DMS79 (cell line): ENCODE measurements at regions not wholly inside any gene's neighbourhood (a gene's known extent, or its start where the extent isn't known, plus 50 kb on each side); places are given as distances from the start of the nearest gene placed in this dataset.
"Not testable (repeated sequence)": the region's sequence is repeated elsewhere in the genome, so short reads cannot be mapped to it uniquely, and the experiment has no call there.

Experiments
- DNase-seq: peaks from one replicate; lab custom pipeline; 2025; lab: John Stamatoyannopoulos, UW

DNA sequence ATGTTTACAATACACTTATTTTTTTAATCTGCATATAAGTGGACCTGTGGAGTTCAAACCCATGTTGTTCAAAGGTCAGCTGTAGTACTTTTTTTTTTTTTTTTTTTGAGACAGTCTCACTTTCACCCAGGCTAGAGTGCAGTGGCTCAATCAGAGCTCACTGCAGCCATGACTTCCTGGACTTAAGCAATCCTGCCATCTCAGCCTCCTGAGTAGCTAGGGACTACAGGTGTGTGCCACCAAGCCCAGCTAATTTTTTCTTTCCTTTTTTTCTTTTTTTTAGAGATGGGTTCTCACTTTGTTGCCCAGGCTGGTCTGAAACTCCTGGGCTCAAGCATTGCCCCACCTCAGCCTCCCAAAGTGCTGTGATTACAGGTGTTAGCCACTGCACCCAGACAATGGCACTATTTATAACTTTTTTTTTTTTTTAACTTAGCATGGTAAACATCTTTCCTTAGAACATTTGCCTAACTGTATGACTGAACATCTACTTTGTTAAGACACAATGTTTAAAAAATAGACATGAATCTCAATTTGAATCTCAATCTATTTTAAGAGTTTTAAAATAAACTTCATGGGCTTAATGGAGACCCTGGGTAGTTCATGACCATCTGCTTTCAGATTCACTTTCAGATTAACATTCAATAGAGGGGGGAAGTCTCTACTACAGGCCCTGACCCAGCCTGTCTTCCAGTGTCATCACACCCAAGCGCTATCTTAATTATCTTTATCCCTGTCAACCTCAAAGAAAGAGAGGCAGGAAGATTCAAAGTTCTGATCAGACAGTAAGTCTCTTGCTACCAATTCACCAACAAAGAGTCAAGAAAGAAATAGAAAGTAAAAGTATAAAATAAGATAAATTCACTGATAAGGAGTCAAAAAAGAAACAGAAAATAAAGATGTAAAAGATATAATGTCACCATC lies 97.7 kb upstream of the DOCK9 start:
- no peak for DNase-seq

DNA sequence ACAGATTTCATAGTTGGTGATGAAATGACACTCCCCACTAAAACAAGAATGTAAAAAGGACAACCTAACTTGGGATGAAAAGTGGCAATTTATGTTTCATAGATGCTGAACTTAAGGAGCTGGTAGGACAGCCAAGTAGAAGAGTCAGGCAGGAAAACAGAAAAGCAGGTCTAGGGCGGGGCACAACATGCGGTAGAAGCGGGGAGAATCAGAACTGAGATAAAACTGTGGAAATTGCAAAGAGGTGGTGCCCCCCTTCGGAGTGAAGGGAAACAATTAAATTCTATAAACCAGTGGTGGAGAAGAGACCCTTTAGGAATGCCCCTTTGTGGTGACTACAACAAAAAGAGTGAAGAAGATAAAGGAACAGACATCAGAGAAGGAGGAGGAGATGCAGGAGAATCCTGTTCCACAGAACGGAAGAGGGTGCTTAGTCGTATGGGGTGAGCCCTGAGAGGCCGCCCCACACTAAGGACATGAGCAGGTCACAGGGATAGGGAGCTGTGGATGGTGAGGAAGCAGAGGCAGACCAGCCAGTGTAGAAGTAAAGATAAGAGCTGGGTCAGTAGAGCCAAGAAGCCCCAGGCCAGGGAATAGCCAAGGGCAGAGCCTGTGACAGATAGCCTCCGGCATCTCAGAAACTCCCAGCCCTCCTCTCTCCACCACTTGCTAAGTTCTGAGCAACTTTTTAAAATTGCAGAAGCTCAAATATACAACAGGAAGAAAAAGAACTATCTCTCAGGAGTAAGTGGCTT lies 100.3 kb upstream of the DOCK9 start:
- DNase-seq = no peak

DNA sequence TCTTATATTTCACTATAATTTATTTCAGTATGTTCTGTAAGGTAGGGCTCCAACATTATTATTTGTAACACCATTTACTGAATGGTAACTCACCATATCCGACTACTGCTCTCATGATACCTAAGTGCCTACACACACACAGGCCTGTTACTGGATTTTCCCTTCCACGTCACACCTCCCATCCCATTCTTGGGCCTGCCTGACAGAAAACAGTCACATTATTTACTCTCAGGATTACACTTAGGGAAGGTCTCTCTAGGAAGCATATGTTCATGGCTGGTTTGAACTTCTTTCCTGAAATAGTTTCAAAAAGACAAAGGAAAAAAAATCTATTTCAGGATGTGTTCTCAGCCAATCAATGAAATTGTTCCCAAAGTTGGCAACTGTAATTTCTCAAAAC lies 102.3 kb upstream of the DOCK9 start:
- no peak for DNase-seq

DNA sequence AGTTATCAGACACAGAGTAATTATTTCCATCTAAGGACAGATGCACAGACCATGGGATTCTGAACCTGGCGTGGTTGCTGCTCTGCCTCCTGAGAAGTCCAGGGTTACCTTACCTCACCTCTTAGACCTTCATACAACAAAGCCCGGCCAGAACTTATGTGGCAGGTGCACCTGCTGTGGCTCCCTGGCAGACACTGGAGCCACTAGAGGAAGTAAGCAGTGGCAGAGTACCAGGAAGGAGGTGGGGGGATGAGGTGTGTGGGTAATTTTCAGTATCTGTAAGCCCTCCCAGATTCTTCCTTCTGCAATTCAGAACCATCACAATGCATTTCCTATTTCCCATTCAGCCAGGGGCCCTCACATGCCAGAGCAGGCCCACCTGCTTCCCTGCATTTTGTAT lies 106.1 kb upstream of the DOCK9 start:
- peak; percentile 38 for DNase-seq

DNA sequence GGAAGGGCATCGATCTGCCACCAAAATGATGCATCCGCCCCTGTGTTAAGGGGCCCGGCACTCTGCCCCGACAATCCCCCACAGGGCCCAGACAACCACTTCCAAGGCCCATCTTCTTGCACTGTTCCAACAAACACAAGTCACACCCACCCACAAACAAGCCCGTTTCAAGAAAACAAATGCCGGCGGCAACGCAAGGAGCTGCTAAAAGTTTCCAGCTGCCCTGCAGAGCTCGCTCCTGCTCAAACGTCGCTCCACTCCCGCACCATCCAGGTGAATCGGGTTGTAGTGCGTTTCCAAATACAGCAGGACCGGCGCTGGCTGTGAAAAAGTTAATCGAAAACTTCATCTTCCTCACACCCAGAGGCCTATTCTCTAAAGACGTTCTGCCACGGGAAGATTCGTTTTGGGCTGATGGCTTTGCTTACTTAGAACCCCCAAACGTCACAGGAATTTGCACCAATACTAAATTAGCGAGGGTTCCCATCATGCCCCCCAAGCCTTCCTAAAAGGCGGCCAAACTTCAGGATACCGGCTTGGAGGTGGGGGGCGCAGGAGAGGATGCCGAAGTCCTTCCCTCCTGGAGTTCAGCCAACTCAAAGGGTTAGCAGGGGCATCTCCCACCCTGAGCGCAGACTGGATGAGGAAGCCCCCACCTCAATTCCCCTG lies 107.4 kb upstream of the DOCK9 start:
- DNase-seq = no peak

DNA sequence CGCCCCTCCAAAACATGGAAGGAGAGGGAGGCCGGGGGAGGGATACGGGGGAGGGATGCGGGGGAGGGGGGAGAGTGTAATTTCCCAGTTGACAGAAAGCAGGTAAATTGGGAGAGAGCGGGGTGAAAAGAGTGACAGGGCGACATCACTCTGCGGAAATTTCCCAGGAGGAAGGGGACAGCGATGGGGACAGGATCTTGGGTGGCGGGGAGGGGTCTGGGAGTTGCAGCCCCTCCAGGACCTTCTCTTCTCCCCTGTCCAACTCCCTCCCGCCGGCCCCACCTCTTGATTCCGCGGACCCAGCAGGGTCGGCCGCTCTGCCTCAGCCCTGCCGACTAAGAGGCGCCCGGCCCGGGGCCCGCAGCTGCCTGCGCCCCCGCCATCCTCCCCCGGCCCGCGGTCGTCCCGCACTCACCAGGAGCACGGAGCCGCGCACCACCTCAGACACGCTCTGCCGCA lies 108.0 kb upstream of the DOCK9 start:
- DNase-seq = no peak

DNA sequence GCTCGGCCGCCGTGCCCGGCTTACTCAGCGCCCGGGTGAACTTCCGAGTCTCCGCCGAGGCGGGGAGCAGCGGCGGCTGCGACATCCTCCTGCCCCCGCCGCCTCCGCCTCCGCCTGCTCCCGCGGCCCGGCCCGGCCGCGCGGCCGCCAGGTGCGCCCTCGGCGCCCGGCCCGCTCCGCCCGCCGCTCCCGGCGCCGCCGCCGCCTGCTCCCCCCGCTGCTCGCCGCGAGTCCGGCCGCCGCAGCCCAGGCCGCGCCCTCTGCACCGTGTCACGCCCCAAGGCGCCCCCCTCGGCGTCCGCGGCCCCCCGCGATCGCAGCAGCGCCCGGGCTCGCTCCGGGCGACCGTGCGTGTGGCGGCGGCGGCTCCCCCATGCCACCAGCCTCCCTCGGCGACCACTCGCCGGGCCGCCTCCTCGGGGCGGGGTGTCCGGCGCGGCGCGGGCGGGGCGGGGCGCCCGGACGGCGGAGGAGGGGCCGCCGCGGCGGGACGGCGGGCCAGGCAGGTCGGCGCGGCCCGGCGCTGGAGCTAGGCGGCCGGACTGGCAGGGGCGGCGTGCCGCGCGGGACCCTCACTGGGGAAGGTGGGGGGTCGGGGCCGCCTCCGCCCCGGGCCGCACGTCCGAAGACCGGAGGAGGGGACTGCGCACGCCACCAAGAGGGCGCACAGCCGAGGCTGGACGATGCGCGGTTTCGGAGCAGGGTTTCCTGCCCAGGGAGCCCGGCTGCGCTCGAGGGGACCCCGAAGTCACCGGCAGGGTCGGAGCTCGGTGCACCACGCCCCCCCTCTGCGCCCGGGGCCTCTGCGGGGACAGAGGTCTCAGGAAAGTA lies 108.6 kb upstream of the DOCK9 start:
- peak; percentile 28 for DNase-seq

DNA sequence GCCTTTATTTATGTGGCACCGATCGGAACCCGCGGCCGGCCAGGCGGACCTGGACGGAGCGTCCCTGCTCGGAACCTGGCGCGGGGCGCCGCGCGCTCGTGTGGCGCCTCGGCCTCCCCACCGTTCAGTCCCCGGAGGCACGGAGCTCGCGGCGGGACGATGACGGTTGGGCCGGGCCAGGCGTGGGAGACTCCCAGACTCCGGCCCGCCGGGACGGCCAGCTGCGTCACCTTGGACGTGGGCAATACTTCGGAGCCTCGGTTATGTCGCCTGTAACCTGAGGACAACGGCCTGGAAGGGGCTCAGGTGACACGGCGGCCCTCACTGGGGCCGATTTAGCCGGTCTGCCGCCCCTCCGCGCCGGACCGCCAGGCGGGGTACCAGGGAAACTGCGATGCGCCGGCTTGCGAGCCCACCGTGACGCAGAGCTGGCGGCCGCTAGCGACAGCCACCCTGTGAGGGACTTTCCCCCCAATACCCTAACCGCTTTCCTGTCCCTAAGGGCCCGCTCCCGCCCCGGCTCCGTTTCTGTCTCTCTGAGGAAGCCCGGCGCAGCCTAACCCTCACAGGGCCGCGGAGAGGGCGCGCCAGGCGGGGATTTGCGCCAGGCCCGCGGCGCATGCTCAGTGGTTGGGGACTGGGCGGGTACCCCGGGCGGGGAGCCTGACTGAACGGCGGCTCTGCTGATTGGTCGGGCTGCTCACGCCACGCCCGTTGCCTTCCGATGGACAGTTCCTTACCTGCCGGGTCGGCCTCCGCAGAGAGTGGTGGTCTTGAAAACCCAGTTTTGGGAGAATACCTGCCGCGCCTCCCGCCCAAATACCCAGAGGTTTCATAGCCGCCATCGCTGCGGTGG lies 109.5 kb upstream of the DOCK9 start:
- peak; percentile 96 for DNase-seq

DNA sequence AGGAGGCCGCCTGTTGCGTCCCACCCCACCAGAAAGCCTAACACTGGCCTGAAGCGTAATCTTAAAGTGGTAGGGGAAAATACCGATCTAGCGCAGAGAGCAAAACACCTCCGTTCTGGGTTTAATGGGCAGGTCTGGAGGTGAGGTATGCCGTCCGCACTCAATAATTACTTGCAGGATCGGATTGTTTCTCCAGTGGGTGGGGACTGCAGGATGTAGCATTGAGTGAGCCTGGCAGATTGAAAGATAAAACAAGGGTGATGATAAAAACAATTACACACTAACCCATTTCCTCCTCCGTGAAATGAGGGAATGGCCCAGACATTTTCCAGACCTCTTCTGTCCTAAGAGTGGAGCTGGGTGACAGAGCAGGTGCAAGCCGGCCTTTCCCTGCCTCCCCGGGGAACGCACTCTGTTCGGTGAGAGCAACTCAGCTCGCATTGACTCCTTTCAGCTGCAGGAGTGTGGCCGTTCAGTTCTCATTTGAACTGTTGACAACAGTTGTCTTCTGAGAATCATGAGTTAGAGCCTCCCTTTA lies 110.2 kb upstream of the DOCK9 start:
- DNase-seq = peak; percentile 93

DNA sequence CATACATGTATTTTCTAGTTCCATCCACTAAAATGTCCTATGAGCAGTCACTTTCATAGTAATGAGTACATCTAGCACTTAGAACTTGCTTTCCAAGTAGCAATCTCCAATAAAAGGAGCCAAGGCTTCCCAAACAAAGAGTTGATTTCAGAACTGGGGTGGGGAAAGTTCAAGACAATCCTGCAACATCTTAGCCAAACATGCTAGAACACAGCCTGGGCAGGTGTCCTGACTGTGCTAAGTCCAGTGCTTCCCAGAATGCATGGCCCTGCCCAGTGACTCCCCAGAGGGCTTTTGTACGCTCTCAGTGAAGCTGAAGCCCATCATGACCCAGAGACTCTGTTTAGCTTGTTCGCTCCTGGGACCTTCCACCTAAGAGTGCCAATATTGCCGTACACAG lies 106.7 kb upstream of the UBAC2 start:
- no peak for DNase-seq

DNA sequence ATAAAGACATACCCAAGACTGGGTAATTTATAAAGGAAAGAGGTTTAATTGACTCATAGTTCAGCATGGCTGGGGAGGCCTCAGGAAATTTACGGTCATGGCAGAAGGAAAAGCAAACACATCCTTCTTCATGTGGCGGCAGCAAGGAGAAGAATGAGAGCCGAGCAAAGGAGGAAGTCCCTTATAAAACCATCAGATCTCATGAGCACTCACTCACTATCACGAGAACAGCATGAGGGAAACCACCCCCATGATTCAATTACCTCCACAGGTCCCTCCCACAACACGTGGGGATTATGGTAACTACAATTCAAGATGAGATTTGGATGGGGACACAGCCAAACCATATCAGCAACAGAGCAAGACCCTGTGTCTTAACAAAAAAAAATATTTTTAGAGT lies 98.8 kb upstream of the UBAC2 start:
- not testable (repeated sequence) for DNase-seq

DNA sequence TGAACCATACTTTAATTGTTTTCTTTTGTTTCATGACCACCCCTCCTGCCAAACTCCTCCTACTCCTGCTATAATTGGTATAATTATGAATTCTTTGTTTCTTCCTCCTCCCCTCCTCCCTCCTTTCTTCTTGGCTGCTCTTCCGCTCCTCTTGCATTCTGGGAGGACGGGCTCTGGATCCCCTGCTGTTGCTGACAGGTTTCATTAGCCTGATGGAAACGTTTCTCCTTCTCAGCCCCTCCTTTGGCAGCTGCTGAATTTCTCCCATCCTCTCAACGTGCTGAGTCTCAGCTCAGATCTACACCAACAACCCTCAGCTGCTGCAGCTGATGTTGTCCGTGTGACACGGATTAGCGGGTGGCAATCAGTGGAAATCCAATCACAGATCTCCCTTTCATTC lies 97.1 kb upstream of the UBAC2 start:
- DNase-seq = no peak

DNA sequence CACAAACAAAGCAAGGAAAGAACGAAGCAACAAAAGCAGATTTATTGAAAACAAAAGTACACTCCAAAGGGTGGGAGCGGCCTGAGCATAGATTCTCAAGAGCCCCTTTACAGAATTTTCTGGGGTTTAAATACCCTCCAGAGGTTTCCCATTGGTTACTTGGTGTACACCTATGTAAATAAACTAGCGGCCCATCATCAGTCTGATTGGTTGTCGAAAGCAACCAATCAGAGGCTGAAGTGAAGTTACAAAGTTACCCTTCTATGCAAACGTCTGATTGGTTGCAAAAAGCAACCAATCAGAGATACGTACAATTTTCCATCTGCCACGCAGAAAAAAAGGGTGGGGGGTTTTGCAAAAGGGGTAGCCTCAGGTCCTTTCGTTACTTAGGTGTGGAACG lies 96.3 kb upstream of the UBAC2 start:
- DNase-seq = no peak

DNA sequence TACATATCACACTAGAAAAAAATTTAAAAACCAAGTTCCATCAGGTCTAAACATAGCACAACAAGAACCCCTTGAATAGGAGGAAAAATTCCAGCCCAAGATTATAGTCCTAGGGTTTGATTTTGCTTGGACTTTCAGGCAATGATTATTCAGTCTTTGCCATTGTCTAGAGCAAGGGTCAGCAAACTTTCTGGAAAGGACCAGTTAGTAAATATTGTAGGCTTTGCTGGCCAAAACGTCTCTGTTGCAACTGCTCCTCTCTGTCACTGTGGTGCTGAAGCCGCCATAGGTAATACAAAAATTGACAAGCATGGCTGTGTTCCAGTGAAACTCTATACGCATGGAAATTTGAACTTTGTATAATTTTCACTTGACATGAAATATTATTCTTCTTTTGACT lies 95.5 kb upstream of the UBAC2 start:
- DNase-seq = no peak

DNA sequence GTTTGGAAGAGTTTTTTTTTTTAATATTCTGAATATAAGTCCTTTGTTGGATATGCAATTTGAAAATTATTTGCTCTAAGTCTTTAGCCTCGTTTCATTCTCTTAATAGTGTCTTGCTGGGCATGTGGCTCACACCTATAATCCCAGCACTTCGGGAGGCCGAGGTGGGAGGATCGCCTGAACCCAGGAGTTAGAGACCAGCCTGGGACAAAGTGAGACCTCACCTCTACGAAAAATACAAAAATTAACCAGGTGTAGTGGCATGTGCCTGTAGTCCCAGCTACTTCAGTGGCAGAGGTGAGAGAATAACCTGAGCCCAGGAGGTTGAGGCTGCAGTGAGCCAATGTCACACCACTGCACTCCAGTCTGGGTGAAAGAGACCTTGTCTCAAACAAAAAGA lies 87.3 kb upstream of the UBAC2 start:
- DNase-seq = no peak

DNA sequence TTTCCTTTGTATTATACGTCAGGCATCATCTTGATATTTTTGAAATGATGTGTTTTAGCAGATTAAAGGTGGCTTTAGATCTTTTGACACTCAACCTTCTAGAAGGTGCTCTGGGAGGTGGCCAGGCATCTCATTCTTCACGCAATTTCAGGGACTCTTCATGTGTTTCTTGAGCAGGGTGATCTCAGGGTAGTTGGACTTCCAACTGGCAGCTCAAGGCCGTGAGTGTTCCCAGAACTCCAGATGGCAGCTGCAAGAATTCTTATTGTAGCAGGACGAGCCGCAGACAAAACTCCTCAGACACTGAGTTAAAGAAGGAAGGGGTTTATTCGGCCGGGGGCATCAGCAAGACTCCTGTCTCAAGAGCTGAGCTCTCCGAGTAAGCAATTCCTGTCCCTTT lies 82.5 kb upstream of the UBAC2 start:
- DNase-seq = no peak

DNA sequence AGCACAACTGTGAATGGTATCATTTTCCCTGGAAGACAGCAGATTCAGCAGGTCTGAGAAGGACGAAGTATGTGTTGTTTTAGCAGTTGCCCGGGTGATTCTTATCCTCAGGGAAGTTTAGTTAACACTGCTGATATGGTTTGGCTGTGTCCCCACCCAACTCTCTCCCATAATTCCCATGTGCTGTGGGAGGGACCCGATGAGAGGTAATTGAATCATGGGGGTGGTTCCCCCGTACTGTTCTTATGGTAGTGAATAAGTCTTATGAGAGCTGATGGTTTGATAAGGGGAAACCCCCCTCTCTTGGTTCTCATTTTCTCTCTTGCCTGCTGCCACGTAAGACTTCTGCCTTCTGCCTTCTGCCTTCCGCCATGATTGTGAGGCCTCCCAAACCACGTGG lies 81.0 kb upstream of the UBAC2 start:
- DNase-seq = no peak

DNA sequence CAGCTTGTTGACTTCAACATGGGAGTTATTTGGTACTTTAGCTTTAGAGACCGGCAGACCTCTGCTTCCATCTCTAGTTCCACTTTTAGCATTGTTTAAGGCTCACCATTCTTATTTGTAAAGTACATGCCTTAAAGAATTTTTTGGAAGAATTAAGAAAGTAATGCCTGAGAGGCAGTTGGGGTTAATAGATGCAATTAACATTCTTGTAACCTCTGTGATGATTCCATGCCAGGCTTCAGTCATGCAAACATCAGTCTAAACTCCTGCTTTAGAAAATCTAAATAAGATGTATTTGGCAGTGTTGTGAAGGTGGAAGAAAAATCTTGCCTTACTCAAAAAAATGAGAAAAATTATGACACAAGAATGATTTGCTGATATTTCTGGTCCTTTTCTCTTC lies 79.9 kb upstream of the UBAC2 start:
- DNase-seq = no peak

DNA sequence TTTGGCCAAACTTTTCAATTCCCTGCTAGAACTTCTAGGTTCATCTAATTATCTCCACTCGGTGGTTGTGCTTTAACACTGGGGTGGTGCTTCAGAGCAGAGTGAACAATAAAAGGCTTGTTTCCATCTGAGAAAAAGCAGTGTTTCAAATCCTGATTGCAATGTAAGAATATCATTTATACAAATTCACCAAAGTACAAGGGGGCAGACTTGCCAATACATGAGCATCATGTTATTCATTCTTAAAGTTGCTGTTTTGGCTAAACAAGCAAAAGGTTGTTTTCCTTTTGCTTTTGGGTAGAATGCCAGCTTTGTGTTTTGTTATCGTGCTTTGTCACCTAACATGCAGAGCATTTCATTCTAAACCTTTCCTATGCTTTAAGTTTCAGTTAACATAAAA lies 78.5 kb upstream of the UBAC2 start:
- no peak for DNase-seq
